Panc1 (cell line): ENCODE measurements at regions not wholly inside any gene's neighbourhood (a gene's known extent, or its start where the extent isn't known, plus 50 kb on each side); places are given as distances from the start of the nearest gene placed in this dataset.

Experiments used
- CTCF ChIP-seq: fragments of 450-650 bp; IDR thresholded peaks from 2 replicates; pipeline ENCODE4 v1.5.1; 2017; ENCODE audit warnings: mild to moderate bottlenecking
- POLR2AphosphoS5 ChIP-seq: IDR thresholded peaks from 2 replicates; pipeline ENCODE4 v1.6.1; 2012; ENCODE audit warnings: mild to moderate bottlenecking, low read depth, low read length, moderate library complexity
- REST ChIP-seq, 2 experiments: IDR thresholded peaks; 2 replicates each; pipeline ENCODE4 v1.6.1; 2011 to 2012; ENCODE audit warnings: low read depth in 2 of 2, control low read depth in 1 of 2, low read length in 1 of 2, mild to moderate bottlenecking in 1 of 2, moderate library complexity in 1 of 2; ENCODE audit not compliant: insufficient read depth in 1 of 2

- no peak for TF ChIP-seq CTCF
- TF ChIP-seq POLR2AphosphoS5: no peak
- TF ChIP-seq REST (IDR thresholded peaks at IDR 0.05; ENCODE audit: insufficient read depth in 1 of 2, low read depth in 2 of 2, low read length in 1 of 2): no peak
Measured at GRCh38 chr2:128491692-128492244, 173.1 kb upstream of the HS6ST1 start.
